ENCODE measurements at regions not wholly inside any gene's neighbourhood (a gene's known extent, or its start where the extent isn't known, plus 50 kb on each side); places are given as distances from the start of the nearest gene placed in this dataset.

DNA sequence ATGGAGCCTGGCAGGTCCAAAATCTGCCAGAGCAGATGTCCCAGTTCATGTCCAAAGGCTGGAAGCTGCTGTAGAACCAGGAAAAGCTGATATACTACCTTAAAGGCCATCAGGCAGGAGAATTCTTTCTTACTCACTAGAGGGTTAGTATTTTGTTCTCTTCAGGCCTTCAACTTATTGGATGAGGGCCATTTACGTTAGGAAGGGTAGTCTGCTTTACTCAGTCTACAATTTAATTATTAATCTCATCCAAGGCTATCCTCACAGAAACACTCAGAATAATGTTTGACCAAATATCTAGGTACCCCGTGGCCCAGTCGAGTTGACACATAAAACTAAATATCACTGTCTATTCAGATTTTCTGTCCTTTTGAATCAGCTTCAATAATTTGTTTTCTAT is 437.4 kb downstream of the TLE4 start:
- no peak for DNase-seq (ENCODE audit: low read depth in 4 of 4, low spot score in 3 of 4)

DNA sequence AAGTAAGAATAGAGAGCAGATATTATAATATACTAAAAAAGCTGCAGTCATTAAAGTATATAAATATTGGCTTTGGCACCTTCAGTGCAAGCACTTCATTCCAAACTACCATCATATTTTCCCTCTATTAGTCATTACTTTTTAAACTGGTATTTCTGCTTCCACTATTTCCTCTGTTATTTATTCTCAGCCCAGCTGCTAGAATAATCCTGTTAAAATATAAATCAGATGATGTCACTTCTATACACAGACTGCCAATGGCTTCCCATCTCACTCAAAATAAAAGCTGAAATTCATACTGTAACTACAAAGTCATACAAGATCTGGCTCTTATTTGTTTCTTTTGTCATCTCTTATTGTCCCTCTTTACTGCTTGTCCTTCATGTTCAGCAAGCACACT is 432.9 kb downstream of the TLE4 start:
- DNase-seq (ENCODE audit: low read depth in 4 of 4, low spot score in 3 of 4): no peak

DNA sequence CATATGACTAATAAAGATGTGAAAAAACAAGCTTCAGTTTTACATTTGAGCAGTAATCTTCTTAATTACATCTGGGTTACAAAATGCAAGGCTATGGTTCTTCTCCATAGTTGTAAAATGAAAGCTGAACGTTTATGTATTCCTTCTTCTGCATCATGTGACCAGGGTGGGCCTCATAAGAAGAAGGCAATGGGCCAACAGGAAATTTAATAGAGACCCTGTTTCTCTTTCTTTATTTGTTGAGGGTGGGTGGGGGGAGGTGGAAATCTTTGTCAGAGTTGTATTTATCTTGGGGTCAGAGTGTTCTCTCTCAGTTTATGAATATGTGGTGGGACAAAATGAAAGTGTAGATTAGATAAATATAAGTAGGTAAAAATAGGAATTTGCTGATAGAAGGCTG is 418.8 kb downstream of the TLE4 start:
- no peak for DNase-seq (ENCODE audit: low read depth in 4 of 4, low spot score in 3 of 4)

DNA sequence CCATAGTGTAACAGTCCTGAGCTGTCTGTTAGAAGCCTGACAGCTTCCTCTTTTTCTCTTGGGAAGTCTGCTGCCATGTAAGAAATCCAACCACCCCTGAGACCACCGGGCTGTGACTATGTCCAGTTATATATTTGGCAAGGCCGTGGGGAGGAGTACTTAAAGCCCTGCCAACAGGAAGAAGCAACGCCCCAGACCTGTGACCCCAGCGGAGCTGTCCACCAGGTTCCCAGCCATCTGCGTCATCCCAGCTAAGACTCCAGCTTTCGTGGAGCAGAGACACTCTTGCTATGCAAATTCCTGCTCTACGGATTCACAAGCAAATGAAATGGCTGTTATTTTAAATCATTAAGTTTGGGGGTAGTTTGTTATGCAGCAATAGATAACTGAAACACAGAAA is 417.3 kb downstream of the TLE4 start:
- DNase-seq (ENCODE audit: low read depth in 4 of 4, low spot score in 3 of 4): peak in 1 of 4 donors; percentile 26

DNA sequence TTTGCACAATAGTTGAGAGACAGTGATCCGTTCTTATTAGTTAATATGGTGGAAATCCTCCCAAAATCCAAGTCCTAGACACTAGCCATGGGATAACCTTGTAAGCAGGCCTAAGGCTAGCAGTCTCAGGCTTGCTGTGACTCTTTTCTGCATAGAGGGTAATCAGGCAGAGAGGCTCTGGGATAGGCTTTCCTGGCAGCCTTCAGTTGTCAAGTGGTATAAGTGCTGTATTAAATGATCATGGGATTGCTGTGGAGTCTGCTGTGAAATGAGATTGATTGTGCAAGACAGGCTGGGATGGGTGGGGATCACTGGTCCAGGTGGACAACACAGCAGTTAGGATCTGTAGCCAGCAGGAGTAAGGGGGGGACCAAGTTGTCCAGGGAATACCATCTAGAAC is 416.4 kb downstream of the TLE4 start:
- DNase-seq (ENCODE audit: low read depth in 4 of 4, low spot score in 3 of 4): no peak

DNA sequence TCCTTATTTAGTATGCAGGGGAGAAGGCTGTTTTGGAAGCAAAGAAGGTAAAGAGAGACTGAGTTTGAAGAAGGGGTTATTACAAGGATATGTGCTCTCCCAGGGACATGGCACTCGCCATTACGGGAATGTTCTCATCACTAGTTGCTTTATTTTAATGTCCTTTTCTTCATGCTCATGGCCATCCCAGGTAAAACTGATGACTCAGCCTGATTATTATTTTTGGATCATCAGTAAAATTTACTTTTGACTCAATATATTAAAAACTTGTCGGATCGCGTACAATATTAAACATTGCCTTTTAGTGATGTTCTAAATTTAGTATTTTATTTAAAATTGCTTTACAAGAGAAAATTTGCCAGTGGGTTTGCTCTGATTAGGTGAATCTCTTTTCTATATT is 414.7 kb downstream of the TLE4 start:
- no peak for DNase-seq (ENCODE audit: low read depth in 4 of 4, low spot score in 3 of 4)

DNA sequence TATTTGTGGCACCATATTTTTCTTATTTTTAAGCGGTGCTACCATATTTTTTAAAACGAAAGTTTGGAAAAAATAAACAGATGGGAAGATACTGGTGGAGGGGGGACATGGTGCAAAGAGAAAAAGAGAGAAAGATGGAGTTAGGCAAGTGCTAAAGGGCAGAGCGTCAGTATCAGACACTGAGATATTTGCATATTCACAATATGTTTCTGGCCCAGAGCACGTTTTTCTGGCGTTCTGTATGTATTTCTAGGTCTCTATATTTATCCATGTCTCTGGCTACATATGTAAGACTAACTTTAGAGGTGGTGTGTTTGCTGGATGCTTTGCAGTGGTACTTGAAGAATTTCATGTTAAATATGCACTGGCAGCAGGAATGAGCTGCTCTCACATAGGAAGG is 414.0 kb downstream of the TLE4 start:
- no peak for DNase-seq (ENCODE audit: low read depth in 4 of 4, low spot score in 3 of 4)

DNA sequence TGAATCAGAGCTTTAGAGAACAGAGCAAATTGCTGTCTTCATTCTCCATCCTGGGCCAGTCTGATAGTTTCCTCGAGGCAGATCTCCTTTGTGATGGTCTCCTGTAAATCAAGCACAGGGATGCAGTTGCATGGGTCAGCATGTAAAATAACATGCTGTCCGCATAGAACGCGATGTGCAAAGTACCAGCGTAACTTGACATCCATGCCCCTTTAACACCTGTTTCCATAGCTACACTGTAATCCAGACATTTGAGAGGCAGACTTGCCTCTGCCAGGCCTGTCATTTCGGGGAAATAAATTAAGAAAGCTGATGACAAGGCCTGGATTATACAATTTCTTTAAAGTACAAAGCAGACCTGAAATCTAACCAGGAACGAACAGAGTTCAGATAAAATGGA is 413.5 kb downstream of the TLE4 start:
- no peak for DNase-seq (ENCODE audit: low read depth in 4 of 4, low spot score in 3 of 4)

DNA sequence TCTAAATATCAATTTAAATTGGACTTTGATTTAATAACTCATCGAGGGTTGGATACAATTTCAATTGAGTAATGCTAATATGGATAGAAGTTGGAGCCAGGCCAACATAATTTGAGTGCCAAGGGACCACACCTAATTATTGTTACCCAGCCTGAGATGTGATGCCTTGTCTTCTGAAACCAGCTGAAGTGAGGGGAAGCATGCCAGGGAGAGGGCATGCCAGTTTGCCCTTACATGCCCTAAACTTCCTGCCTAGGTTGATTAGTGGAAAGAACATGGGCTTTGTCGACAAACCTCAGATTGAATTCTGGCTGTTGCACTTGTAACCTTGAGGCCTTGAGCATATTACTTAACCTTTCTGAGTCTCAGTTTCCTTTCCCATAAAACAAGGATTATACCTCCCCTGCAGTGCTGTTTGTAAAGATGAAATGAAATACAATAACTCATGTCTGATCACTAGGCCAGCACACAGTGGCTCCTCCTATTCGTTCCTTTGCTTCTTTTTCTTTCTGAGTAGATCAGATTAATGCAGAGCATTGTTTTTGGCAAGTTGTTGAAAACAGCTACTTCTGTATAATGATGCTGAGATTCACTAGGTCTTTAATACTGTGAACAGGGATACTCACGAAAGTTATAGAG is 412.8 kb downstream of the TLE4 start:
- DNase-seq (ENCODE audit: low read depth in 4 of 4, low spot score in 3 of 4): no peak

DNA sequence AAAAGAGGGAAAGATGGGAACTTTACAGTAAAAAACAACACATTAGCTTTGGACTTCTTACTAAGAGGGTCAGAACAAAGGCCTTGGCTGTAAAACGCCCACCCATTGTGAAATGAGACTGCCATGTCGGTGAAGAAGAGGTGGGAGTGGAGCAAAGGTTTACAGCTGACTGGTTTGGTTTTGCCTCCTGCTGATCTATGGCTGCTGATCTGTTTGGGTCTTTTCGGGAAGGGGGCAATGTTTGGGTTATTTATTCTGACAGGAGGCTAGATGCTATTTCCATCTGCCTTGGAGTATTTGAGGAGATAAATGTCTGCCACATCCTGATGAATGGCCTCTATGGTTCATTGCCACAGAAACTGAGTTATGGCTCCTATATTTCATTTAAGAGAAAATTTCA is 408.7 kb downstream of the TLE4 start:
- DNase-seq (ENCODE audit: low read depth in 4 of 4, low spot score in 3 of 4): no peak

DNA sequence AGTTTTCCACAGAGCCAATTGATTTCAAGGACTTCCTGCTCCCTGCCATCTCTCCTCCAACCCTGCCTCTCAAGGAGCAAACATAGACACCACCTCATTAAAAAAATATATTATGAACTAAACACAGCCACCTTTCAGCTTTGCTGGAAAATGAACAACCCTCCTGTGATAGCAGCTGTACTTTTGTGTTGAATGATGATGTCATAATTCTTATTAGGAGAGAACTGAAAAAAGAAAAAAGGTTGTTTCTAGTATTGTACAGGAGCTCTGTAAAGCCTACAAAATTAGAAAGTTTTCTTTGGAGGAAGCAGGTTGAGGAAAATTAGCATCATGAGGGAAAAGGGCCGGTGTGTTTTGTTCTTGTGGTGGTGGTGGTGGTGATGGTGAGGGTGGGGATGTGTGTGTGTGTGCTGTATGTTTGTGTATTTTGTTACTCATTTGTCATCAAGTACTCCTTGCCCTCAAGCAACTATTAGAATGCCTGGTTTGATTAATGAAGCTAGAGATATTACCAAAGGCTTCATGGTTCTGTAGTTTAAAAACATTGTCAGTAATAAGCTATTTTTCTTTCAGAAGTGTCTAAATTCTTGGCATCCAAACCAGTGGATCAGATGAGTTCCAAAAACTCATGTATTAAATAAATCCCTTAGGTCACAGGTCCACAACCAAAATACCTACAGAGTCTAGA is 405.9 kb downstream of the TLE4 start:
- DNase-seq (ENCODE audit: low read depth in 4 of 4, low spot score in 3 of 4): no peak

DNA sequence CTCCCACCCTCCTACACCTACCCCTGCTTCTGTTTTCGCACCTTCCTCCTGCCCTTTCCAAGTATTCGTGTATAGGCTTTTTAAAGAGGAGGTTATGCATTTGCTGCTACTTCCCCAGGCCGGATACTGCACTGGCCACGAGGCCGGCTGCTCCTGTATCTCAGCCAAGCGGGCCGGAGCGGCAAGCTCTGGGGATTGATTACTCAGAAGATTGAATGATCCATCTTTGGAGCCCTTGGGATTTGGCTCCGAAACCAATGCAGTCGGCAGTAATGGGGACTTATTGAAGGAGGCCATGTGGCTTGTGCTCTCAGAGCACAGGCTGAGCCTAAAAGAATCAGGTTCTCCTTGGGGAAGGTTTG is 405.3 kb downstream of the TLE4 start:
- no peak for DNase-seq (ENCODE audit: low read depth in 4 of 4, low spot score in 3 of 4)

DNA sequence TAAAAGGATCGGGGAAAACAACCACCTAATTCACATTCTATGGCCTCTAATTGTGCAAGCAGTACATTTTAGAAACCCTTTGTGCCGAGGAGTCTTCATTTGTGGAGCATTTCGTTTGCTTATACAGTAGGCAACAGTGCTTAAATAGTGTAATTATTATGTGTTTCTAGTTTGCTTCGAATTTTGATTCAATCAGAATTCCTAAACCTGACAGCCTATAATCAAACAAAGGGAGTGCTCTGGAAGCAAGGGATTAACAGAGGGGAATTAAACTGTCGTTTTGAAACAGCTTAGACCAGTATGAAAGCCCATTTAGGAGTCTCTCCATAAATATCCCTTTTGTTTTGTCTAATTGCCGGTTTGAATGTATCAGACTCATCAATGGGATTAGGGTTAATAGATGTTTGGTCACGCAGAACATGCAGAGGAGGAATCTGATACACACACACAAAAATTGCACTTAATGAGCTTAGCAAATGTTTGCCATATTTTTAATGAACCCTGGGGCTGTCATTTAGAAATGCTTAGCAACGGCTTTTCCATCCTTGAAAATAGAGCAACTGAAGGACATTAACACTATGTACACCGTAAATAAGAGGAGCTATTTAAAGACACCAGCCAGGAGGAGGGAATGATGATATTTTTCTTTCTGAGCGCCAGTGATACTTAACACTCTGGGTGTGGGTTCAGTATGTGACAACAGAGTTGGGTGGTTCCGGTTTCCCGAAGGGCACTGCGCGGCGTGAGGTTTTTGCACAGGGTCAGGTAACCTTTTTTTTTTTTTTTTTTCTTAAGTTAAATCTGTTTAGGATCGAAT is 404.7 kb downstream of the TLE4 start:
- DNase-seq (ENCODE audit: low read depth in 4 of 4, low spot score in 3 of 4): peak in 1 of 4 donors; percentile 53

DNA sequence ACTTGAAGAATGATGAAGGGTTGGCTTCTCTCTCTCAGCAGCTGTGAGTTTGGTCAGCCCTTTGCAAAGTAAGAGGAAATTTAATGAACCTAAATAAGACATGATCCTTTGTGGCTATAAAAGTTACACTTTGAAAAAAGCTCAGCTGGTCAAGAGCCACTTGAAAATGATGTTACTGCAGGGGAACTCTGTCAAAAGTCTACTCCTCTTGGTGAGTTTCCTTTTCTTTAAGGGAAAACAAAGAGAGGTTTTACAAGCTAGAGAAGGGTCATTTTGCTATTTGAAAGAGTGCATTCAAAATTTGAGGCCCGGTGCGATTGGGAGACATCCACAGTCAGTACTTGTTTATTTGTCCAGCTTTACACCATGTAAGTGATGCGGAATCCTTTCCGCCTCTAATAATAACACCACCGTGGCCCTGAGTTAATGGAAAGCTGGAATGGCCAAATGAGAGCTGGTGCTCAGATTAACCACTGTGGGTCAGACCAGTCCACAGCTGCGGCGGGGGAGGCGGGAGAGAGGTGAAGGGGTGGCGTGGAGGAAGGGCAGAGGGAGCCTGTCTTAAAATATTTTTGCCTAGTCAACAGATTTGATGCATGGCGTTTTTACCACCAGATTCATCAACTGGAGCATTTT is 404.0 kb downstream of the TLE4 start:
- peak in 1 of 4 donors; percentile 34 for DNase-seq (ENCODE audit: low read depth in 4 of 4, low spot score in 3 of 4)

DNA sequence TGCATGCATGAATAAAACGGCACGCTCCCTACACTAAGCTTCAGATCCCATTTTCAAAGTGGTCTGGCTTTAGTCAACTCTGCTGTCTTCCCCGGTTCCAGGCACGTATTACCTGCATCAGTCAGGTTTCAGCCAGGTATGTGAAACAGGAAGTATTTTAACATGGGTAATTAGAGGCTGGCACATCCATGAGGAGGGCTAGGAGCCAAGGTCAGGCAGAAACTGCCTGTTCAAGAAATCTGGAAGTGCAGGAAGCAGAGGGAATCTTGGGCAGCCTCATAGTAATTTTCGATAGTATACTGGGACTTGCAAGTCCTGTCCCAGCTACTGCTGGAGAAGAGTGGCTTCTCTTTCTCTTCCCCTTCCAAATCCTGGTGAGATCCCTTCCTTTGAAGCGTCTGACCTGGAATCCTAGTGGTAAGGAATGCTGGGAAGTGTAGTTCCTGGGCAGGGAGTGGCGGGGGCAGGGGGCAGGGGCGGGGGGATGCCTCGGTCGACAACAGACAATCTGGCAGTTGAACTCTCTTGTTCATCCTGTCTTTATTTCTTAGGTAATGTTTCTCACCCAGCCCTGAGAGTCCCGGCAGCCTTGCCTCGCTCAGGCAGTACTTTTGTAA is 403.1 kb downstream of the TLE4 start:
- no peak for DNase-seq (ENCODE audit: low read depth in 4 of 4, low spot score in 3 of 4)

DNA sequence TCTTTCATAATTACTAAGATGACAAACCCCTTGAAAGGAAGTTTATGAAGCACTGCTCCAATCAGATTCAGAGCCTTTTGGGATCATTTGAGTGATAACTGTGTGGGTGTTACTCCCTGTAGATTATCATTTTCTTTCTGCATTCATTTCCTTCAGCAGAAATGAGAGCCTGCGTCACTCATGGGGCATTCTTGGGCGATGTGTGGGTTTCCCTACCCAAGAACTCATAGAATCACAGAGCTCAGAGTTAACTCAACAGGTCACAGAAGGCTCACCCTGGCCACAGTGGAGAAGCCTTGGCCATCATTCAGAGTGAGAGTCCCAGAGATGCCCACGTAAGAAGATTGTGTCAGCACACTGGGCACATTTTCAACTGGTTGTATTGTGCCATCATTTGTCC is 401.9 kb downstream of the TLE4 start:
- no peak for DNase-seq (ENCODE audit: low read depth in 4 of 4, low spot score in 3 of 4)

DNA sequence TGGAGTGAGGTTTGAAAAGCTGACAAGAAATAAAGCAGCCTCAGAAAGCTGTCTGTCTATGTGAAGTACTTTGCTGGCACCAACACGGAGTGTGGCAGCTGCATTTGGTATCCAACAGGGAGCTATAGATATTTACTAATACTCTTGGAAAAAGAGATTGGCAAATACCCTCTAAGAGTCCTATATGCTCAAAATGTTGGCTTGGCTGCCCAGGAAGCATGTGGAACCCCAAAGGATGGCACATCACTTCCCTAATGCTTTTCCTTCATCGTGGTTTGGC is 398.3 kb downstream of the TLE4 start:
- DNase-seq (ENCODE audit: low read depth in 4 of 4, low spot score in 3 of 4): no peak

DNA sequence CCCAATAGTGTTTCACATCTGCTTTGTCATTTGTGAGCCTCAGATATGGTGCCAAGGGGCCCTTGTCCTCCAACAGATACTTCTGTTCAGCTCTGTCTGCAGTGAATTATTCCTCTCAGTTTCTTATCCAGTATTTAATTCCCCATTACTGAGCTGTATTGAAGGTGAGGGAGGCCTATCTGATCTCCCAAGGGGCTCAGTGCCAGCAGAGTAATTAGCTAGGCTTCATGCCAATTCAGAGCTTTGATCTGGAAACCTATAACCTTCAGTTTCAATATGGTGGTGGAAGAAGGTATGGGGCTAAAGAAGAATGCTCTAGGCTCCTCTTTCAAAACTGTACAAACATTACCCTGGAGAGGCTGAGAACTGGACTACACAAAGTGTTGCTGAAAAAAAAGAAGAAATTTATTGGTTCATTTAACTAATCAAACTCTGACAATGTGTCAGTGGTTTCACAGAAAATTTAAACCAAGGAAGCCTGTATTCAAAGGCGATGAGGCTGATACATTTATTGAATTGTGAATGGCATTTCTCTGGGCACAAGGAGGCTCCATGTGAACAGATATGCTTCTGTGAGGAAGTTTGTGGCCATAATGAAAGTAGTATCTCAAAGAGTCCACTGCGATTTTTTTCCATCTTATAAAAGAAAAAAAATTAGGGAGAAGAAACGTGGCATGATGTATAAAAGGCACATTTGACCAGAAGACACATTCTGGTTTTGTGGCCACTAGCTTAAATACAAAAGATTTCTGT is 397.8 kb downstream of the TLE4 start:
- DNase-seq (ENCODE audit: low read depth in 4 of 4, low spot score in 3 of 4): no peak

DNA sequence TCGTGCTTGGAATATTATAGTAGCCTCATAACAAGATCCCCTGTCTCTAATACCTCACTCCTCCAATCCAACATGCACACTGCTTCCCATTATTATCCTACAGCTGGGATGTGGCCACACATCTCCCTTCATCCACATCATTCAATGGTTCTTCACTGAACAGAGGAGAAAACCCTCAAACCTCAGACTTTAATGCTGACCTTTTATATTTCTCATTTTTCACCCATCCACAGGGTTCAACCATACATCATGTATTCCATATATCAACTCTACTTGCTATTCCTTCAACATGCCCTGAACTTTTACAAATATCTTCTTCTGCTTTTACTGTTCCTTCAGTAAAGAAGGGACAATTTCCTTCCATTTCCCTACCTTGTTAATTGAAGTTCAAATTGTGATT is 396.8 kb downstream of the TLE4 start:
- no peak for DNase-seq (ENCODE audit: low read depth in 4 of 4, low spot score in 3 of 4)

DNA sequence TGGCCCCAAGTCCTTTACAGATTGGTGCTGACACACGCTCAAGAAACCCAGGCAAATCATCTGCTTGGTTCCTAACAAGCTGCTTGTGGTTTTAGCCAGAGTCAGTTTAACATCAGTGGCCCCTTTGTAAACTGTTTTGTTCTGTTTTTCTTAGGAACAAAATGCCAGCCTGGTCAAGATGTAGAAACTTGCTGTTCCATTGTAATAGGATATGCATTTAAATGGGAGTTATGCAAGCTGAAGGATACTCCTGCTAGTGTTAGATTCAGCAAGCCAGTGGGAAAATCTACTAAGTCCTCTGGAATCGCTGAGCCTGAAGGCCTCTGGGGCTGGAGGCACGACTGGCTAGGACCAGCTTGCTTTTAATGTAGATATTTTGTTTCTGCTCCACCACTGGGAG is 391.1 kb downstream of the TLE4 start:
- no peak for DNase-seq (ENCODE audit: low read depth in 4 of 4, low spot score in 3 of 4)

DNA sequence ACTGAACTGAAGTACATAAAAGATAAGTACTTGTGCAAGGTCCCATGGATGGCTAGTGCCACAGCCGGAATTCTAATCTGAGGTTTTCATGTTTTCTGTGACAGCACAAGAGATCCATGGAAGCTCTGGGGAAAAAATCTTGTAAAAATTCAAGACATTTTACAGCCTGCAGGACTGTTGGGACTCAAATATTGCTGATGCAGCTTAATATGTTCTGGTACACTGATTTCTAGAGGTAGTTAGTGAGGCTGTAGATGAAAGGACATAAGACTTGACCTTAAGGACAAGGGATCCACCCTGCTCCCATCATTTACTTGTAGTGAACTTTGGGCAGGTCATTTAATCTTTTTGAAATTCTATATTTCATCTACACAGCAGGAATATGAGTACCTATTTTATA is 390.4 kb downstream of the TLE4 start:
- DNase-seq (ENCODE audit: low read depth in 4 of 4, low spot score in 3 of 4): no peak
